HepG2 (cell line): ENCODE measurements at regions not wholly inside any gene's neighbourhood (a gene's known extent, or its start where the extent isn't known, plus 50 kb on each side); places are given as distances from the start of the nearest gene placed in this dataset.

Experiments used
- ATAC-seq: fragments of 200-7000 bp; cut with Tn5 transposase; 3 replicates; pipeline ENCODE4 v1.9.1; 2020; ENCODE audit warnings: mild to moderate bottlenecking, moderate library complexity
- BruUV-seq: library from RNA; stranded (reverse); fragments of 400-500 nt; replicated peaks from 2 replicates; lab custom pipeline; 2021; lab: Mats Ljungman, UMichigan
- CTCF ChIA-PET: fragments of 300-600 bp; formaldehyde crosslinking; extraction: SDS; loops from one replicate; lab custom pipeline; 2021; ENCODE audit warnings: low total read pairs, inconsistent platforms, low intra/inter-chr PET ratio; lab: Yijun Ruan, JAX
- POLR2A ChIA-PET: fragments of 350-600 bp; sonication (Branson Sonifier 250); formaldehyde crosslinking; loops from one replicate; lab custom pipeline; 2020; ENCODE audit warnings: antibody characterized with exemption, inconsistent platforms; lab: Yijun Ruan, JAX
- DNase-seq: peaks from one replicate; pipeline ENCODE4 v3.0.0-alpha.2; 2015; ENCODE audit warnings: low spot score
- FAIRE-seq: peaks from 3 replicates; lab custom pipeline; 2011; peaks lifted over from hg19 to GRCh38; lab: Jason Lieb, UNC
- H2AFZ ChIP-seq: one replicate; pipeline ENCODE4 v1.6.1; 2011; ENCODE audit warnings: low read length, inconsistent platforms
- H3K27ac ChIP-seq: fragments of 300-600 bp; 3 replicates; pipeline ENCODE4 v1.8.0; 2011; ENCODE audit warnings: mixed run types, mild to moderate bottlenecking, mixed read lengths, low read length, inconsistent platforms; ENCODE audit not compliant: insufficient read depth; ENCODE audit errors: extremely low read length
- H3K27me3 ChIP-seq, 2 experiments: fragments of 200-600 bp in 1 of 2; 2 replicates in 1 of 2; 3 replicates in 1 of 2; pipeline versions ENCODE4 v1.6.0 to v1.8.0; 2011; ENCODE audit warnings: low read length in 2 of 2, mild to moderate bottlenecking in 2 of 2, moderate library complexity in 2 of 2, inconsistent platforms in 1 of 2; ENCODE audit not compliant: insufficient read depth in 2 of 2, control insufficient read depth in 1 of 2
- H3K36me3 ChIP-seq, 2 experiments: fragments of 200-600 bp in 1 of 2; replicated peaks in 1 of 2; 2 replicates in 1 of 2; 3 replicates in 1 of 2; pipeline versions ENCODE4 v1.5.1 to v1.8.0; 2011; ENCODE audit warnings: low read length in 2 of 2, inconsistent platforms in 1 of 2; ENCODE audit not compliant: insufficient read depth in 2 of 2, control insufficient read depth in 1 of 2
- H3K4me1 ChIP-seq: 2 replicates; pipeline ENCODE4 v1.5.1; 2012; ENCODE audit warnings: low read length, inconsistent platforms; ENCODE audit not compliant: insufficient read depth
- H3K4me2 ChIP-seq: 2 replicates; pipeline ENCODE4 v1.6.0; 2011; ENCODE audit warnings: low read depth, low read length, inconsistent platforms
- H3K4me3 ChIP-seq, 3 experiments: fragments of 200-600 bp in 1 of 3; sonication (generic), shearing (Covaris generic) in 1 of 3; replicated peaks in 1 of 3; 2 replicates each; pipeline ENCODE4 v1.5.1; 2011 to 2016; ENCODE audit warnings: low read length in 3 of 3, inconsistent platforms in 2 of 3, low read depth in 2 of 3, mild to moderate bottlenecking in 2 of 3, control low read depth in 1 of 3, mixed read lengths in 1 of 3; ENCODE audit not compliant: insufficient read depth in 1 of 3
- H3K79me2 ChIP-seq: one replicate; pipeline ENCODE4 v1.6.1; 2011; ENCODE audit warnings: low read length, inconsistent platforms; ENCODE audit not compliant: insufficient read depth
- H3K9ac ChIP-seq: 2 replicates; pipeline ENCODE4 v1.6.0; 2011; ENCODE audit warnings: mild to moderate bottlenecking, low read depth, low read length, inconsistent platforms; ENCODE audit not compliant: insufficient read depth
- H3K9me3 ChIP-seq: 2 replicates; pipeline ENCODE4 v1.5.1; 2012; ENCODE audit warnings: mild to moderate bottlenecking, low read length
- H4K20me1 ChIP-seq: 2 replicates; pipeline ENCODE4 v1.6.0; 2011; ENCODE audit warnings: inconsistent platforms, mild to moderate bottlenecking, low read length, moderate library complexity; ENCODE audit not compliant: insufficient read depth
- CHD4 ChIP-seq: fragments of 200-600 bp; sonication (generic); IDR thresholded peaks from 2 replicates; pipeline ENCODE4 v1.7.0; 2017; ENCODE audit warnings: mild to moderate bottlenecking, low read length, borderline replicate concordance
- DR1 ChIP-seq: sonication (generic); formaldehyde crosslinking; IDR thresholded peaks from 2 replicates; pipeline ENCODE4 v1.8.0; 2021; ENCODE audit warnings: mild to moderate bottlenecking, missing genetic modification reagents, inconsistent platforms
- EED ChIP-seq: sonication (generic); formaldehyde crosslinking; IDR thresholded peaks from 2 replicates; pipeline ENCODE4 v1.5.0; 2020; ENCODE audit warnings: mild to moderate bottlenecking, missing genetic modification reagents
- HMG20B ChIP-seq: conservative IDR thresholded peaks from 2 replicates; pipeline ENCODE4 v1.6.1; 2016; ENCODE audit warnings: missing genetic modification reagents, missing compliant biosample characterization
- NBN ChIP-seq: fragments of 450-650 bp; conservative IDR thresholded peaks from 2 replicates; pipeline ENCODE4 v1.6.1; 2017
- NCOA5 ChIP-seq: sonication (generic); formaldehyde crosslinking; IDR thresholded peaks from 2 replicates; pipeline ENCODE4 v1.4.0; 2020; ENCODE audit warnings: missing genetic modification reagents
- SRSF9 ChIP-seq: fragments of 200-400 bp; formaldehyde crosslinking; IDR thresholded peaks from 2 replicates; pipeline ENCODE4 v1.6.1; 2018; ENCODE audit warnings: borderline replicate concordance, mild to moderate bottlenecking, low read depth, low read length; ENCODE audit not compliant: insufficient read depth, poor library complexity, severe bottlenecking
- ZBTB20 ChIP-seq: sonication (generic); formaldehyde crosslinking; IDR thresholded peaks from 2 replicates; pipeline ENCODE4 v1.8.1; 2023; ENCODE audit warnings: missing genetic modification reagents, low read depth, mild to moderate bottlenecking, borderline replicate concordance
- ZFP90 ChIP-seq: sonication (generic); formaldehyde crosslinking; IDR thresholded peaks from 2 replicates; pipeline ENCODE4 v1.8.0; 2022; ENCODE audit warnings: missing genetic modification reagents, mild to moderate bottlenecking, inconsistent platforms, borderline replicate concordance
- ZNF160 ChIP-seq: sonication (generic); formaldehyde crosslinking; IDR thresholded peaks from 2 replicates; pipeline ENCODE4 v1.8.0; 2022; ENCODE audit warnings: mild to moderate bottlenecking, inconsistent platforms, missing genetic modification reagents
- ZNF30 ChIP-seq: sonication (generic); formaldehyde crosslinking; IDR thresholded peaks from 2 replicates; pipeline ENCODE4 v1.5.0; 2020; ENCODE audit warnings: mild to moderate bottlenecking, missing genetic modification reagents
- ZNF333 ChIP-seq: sonication (generic); formaldehyde crosslinking; IDR thresholded peaks from 2 replicates; pipeline ENCODE4 v1.4.0; 2020; ENCODE audit warnings: mild to moderate bottlenecking, missing genetic modification reagents, borderline replicate concordance
- ZNF441 ChIP-seq: sonication (generic); formaldehyde crosslinking; IDR thresholded peaks from 2 replicates; pipeline ENCODE4 v1.7.0; 2021; ENCODE audit warnings: missing genetic modification reagents, borderline replicate concordance
- ZNF460 ChIP-seq: sonication (generic); formaldehyde crosslinking; IDR thresholded peaks from 2 replicates; pipeline ENCODE4 v1.5.1; 2020; ENCODE audit warnings: missing genetic modification reagents, mild to moderate bottlenecking, borderline replicate concordance
- ZNF891 ChIP-seq: sonication (generic); formaldehyde crosslinking; IDR thresholded peaks from 2 replicates; pipeline ENCODE4 v1.5.0; 2020; ENCODE audit warnings: mild to moderate bottlenecking, missing genetic modification reagents
- WGBS: methylation state at CpG from one replicate; pipeline ENCODE4 v1.1.6; 2017; ENCODE audit warnings: low lambda C conversion rate; 5-methylcytosine and 5-hydroxymethylcytosine counted together
- in situ Hi-C: cut with HindIII; loops from 2 replicates; pipeline ENCODE4 v1.10.0; 2017; ENCODE audit warnings: low pct_unique_long_range_greater_than_20kb; ENCODE audit not compliant: extremely low pct_ligation_motif_present
- intact Hi-C: fragments of 100-400 bp; cut with micrococcal nuclease; formaldehyde crosslinking; loops from one replicate; pipeline ENCODE4 v1.10.0; 2022; ENCODE audit not compliant: unreplicated experiment
- TF ChIP-seq, protein P1 (sequence below): sonication (generic); formaldehyde crosslinking; conservative IDR thresholded peaks from 2 replicates; pipeline ENCODE4 v1.8.0; 2022; ENCODE audit warnings: mild to moderate bottlenecking, moderate library complexity, missing genetic modification reagents

- no peak for FAIRE-seq
- TF ChIP-seq NCOA5 (CRISPR knock-in tag), result no peak
- TF ChIP-seq SRSF9, result no peak
- TF ChIP-seq EED (CRISPR knock-in tag), result no peak
- TF ChIP-seq ZNF333 (CRISPR knock-in tag), result no peak
- TF ChIP-seq ZBTB20 (CRISPR knock-in tag), result no peak
- no peak for TF ChIP-seq ZFP90 (CRISPR knock-in tag)
- TF ChIP-seq ZNF460 (CRISPR knock-in tag), result no peak
- TF ChIP-seq ZNF30 (CRISPR knock-in tag), result no peak
- no peak for TF ChIP-seq HMG20B
- TF ChIP-seq, protein P1, sequence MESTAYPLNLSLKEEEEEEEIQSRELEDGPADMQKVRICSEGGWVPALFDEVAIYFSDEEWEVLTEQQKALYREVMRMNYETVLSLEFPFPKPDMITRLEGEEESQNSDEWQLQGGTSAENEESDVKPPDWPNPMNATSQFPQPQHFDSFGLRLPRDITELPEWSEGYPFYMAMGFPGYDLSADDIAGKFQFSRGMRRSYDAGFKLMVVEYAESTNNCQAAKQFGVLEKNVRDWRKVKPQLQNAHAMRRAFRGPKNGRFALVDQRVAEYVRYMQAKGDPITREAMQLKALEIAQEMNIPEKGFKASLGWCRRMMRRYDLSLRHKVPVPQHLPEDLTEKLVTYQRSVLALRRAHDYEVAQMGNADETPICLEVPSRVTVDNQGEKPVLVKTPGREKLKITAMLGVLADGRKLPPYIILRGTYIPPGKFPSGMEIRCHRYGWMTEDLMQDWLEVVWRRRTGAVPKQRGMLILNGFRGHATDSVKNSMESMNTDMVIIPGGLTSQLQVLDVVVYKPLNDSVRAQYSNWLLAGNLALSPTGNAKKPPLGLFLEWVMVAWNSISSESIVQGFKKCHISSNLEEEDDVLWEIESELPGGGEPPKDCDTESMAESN (CRISPR knock-in tag), result no peak
- TF ChIP-seq ZNF891 (CRISPR knock-in tag), result no peak
- no peak for TF ChIP-seq ZNF441 (CRISPR knock-in tag)
- TF ChIP-seq DR1, result no peak
- no peak for TF ChIP-seq NBN
- TF ChIP-seq CHD4, result no peak
- TF ChIP-seq ZNF160 (CRISPR knock-in tag), result no peak
- no peak for ATAC-seq
- no peaks in the 10 kb centered on the region for H3K4me1 ChIP-seq
- no peaks in the 10 kb centered on the region for H3K27me3 ChIP-seq
- H3K4me2 ChIP-seq, result no peak overlapping the region
- no TSS peak for BruUV-seq
- 0% methylated on average over 3 of the region's 3 CpGs for WGBS
- ChIA-PET CTCF (no interaction called here), POLR2A (no interaction called here)
- no peak for DNase-seq
- H4K20me1 ChIP-seq, result no peaks in the 10 kb centered on the region
- in situ Hi-C loops, result no loop called here
- H3K27ac ChIP-seq, result no peak overlapping the region
- no peak overlapping the region for H3K4me3 ChIP-seq
- no peak overlapping the region for H3K9ac ChIP-seq
- H3K9me3 ChIP-seq, result peaks cover 70% of the 10 kb centered on the region
- no peak overlapping the region for H2AFZ ChIP-seq
- no peaks in the 10 kb centered on the region for H3K36me3 ChIP-seq
- intact Hi-C loops, result no loop called here
- H3K79me2 ChIP-seq, result no peaks in the 10 kb centered on the region
Measured at GRCh38 chr19:28264556-28264955, 948.4 kb downstream of the UQCRFS1 start.
